HT-29 (cell line): ENCODE measurements at regions not wholly inside any gene's neighbourhood (a gene's known extent, or its start where the extent isn't known, plus 50 kb on each side); places are given as distances from the start of the nearest gene placed in this dataset.
"Not testable (repeated sequence)": the region's sequence is repeated elsewhere in the genome, so short reads cannot be mapped to it uniquely, and the experiment has no call there.

ENCODE experiments used
- DNase-seq: peaks from one replicate; pipeline ENCODE4 v3.0.0-alpha.2; 2015; ENCODE audit warnings: low spot score

GRCh38 chr2:39830610-39831009, 51.6 kb upstream of the THUMPD2 start:
- not testable (repeated sequence) for DNase-seq
